GM12891 (cell line): ENCODE measurements at regions not wholly inside any gene's neighbourhood (a gene's known extent, or its start where the extent isn't known, plus 50 kb on each side); places are given as distances from the start of the nearest gene placed in this dataset.

ENCODE experiments used
- POLR2A ChIP-seq: IDR thresholded peaks from 2 replicates; pipeline ENCODE4 v1.6.1; 2011; ENCODE audit warnings: low read depth, low read length, control low read depth
- POLR2AphosphoS5 ChIP-seq: IDR thresholded peaks from 2 replicates; pipeline ENCODE4 v1.6.1; 2011; ENCODE audit warnings: low read depth, low read length, control low read depth
- TAF1 ChIP-seq: IDR thresholded peaks from 2 replicates; pipeline ENCODE4 v1.6.1; 2011; ENCODE audit warnings: low read depth, low read length, control low read depth

- no peak for TF ChIP-seq TAF1
- no peak for TF ChIP-seq POLR2AphosphoS5
- TF ChIP-seq POLR2A: no peak
Measured at GRCh38 chr7:114761973-114762372, 159.9 kb upstream of the MDFIC start.
